Stimulated activated CD8-positive, alpha-beta memory T cell treated with anti-CD3 and anti-CD28 coated beads, Interleukin-7, amount 100 ng/mL, for 4 hours (primary cell): ENCODE measurements at regions not wholly inside any gene's neighbourhood (a gene's known extent, or its start where the extent isn't known, plus 50 kb on each side); places are given as distances from the start of the nearest gene placed in this dataset.

Source experiments
- DNase-seq, 2 donors: peaks; one replicate each; pipeline ENCODE4 v3.0.0-alpha.2; 2020; ENCODE audit warnings: low read depth in 2 of 2

- DNase-seq: no peak
Measured at GRCh38 chr1:56417646-56418045, 161.7 kb downstream of the PLPP3 start.

DNA sequence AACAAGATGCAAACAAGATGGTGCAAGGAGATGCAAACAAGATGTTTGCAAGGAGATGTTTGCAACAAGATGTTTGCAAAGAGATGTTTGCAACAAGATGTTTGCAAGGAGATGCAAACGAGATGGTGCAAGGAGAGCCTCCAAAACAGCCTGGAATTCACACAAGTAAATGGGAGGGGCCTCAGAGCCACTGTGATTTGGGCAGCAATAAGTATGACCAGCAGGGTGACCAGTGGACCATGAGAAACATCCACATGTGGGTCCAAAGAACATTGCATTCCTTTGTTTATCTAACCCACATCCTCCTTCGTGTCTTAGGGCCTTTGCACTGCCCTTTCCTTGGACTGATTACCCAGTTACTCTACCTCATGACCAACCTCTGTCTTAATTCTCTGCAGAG lies 162.9 kb downstream of the PLPP3 start:
- DNase-seq: no peak

GRCh38 chr1:56415720-56416119 lies 163.6 kb downstream of the PLPP3 start:
- no peak for DNase-seq

GRCh38 chr1:56415258-56415657 lies 164.1 kb downstream of the PLPP3 start:
- DNase-seq: no peak

DNA sequence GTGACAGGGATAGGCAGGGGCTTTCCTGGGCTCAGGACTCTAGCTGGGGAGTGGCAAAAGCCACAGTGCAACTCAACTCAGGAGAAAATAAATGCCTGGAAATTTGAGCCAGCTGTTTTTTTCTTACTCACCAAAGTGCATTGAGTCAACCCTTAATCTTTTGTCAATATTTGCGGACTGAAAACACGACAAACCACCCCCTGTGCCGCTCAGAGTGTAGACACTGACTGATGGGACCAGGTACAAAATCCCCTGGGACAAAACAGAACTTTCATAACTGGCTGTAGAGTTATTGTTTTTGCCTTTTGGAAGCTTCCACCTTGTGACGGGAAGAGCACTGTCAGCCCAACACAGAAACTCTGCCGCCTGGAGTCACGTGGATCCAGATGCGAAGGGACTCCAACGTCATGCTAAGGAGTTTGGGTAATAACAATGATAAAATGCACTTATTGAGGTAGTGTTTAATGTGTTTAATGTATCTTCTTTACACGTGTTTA lies 164.6 kb downstream of the PLPP3 start:
- no peak for DNase-seq

GRCh38 chr1:56413671-56414199 lies 165.6 kb downstream of the PLPP3 start:
- no peak for DNase-seq

- DNase-seq: no peak
Measured at GRCh38 chr1:56411484-56412180, 167.7 kb downstream of the PLPP3 start.

GRCh38 chr1:56411021-56411420 lies 168.3 kb downstream of the PLPP3 start:
- no peak for DNase-seq

- no peak for DNase-seq
Measured at GRCh38 chr1:56410405-56410804, 169.0 kb downstream of the PLPP3 start.

DNA sequence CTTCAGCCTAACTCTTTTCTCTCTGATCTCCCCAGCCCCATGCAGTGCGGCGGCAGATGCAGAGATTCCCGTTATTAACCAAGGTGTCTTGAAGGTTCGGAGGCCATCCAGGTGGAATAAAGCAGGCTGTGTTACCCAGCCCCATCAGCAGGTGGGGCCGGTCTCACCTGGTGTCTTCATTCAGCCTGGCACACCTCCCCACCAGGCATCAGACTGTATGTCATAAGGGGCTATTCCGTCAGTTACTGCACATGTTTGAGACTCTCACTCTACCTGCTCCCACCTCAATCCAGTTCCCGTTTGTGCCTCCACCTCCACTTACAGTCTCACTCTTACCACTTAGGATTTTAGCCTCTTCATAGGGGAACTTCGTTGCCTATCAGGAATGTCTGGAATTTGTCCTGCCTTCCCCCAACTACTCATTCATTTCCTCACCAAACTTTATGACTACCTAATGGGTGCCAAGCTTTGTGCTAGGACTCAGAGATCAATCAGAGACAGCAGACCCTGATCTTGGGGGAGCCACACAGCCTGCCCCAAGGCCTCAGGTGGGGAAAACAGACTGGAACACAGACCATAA lies 170.2 kb downstream of the PLPP3 start:
- no peak for DNase-seq

- DNase-seq: no peak
Measured at GRCh38 chr1:56406821-56407220, 172.5 kb downstream of the PLPP3 start.

DNA sequence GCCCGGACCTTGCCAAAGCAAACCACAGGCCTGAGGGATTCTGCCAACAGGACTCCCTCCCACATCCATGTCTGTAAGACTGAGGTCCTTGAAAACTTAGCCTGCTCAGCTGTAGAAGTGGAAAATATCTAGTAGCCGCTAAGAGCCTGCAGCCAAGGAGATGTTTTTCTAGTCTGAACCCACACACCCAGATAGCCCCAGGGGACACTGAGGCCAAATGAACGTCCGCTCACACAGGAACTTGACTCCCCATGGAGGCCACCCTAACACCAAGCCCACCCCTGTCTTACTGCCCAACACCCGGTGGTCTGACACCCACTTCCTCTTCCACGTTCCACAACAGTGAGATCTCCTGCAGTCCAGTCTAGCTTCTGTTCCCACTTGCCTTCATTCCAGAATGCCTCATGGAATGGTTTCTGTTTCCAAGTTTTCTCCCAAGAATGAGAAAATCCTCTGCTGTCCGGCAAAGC lies 174.8 kb downstream of the PLPP3 start:
- no peak for DNase-seq

- DNase-seq: no peak
Measured at GRCh38 chr1:56404066-56404465, 175.3 kb downstream of the PLPP3 start.

- no peak for DNase-seq
Measured at GRCh38 chr1:56403321-56403720, 176.0 kb downstream of the PLPP3 start.

DNA sequence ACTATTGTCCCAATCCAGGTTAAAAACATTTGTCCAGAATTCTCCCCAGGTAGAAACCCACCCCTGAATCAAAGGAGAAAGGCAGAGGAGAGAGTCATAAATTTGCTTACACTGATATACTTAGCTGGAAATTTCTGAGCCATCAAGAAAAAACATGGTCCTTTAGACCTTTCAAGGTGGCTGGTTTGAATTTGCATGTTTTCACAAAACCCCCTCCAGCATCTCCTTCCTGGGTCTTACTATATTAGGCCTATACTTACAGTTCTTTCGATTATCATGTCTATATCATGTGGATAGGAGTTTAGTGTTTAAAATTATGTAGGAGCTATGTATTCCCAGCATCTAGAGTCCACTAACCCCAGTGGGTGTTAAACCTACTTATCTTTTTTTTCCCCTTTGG lies 178.2 kb downstream of the PLPP3 start:
- no peak for DNase-seq

DNA sequence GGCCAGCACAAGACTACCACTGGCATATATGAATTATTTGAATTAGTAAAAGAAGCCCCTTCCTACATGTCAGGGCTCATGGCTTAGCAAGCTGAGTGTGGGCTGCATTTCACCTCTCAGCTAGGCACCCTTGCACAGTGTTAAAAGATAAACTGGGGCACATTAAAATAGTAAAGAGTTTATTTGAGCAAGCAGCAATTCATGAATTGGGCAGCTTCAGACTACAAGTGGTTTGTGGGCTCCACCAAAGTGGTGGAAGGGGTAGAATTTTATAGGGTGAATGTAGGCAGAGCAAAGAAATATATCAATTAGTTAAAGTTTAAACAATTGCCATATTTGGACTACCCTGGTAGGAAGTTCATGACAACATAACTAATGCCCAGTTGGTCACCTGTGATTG lies 178.8 kb downstream of the PLPP3 start:
- no peak for DNase-seq

GRCh38 chr1:56399795-56400194 lies 179.6 kb downstream of the PLPP3 start:
- DNase-seq: no peak

- no peak for DNase-seq
Measured at GRCh38 chr1:56399326-56399725, 180.0 kb downstream of the PLPP3 start.

DNA sequence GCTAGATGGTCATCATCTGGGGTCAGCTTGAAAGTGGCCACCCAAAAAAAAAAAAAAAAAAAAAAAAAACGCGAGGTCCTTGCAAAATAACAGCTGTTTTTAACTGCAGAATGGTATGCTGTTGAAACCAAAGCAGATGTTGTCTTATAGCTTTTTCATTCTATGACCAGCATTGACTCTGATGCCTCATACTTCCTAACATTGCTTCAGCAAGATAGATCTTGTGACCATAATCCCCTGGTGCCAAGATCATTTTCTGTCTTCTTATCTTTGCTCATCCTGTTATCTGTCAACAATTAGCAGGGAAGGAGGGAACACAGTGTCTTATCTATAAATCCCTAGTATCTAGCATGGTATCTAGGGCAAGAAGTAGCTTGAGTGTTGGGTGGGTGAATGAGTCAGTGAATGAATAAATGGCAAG lies 181.5 kb downstream of the PLPP3 start:
- no peak for DNase-seq

GRCh38 chr1:56397409-56397808 lies 182.0 kb downstream of the PLPP3 start:
- no peak for DNase-seq

GRCh38 chr1:56396581-56396980 lies 182.8 kb downstream of the PLPP3 start:
- no peak for DNase-seq

GRCh38 chr1:56395776-56396175 lies 183.6 kb downstream of the PLPP3 start:
- DNase-seq: no peak

DNA sequence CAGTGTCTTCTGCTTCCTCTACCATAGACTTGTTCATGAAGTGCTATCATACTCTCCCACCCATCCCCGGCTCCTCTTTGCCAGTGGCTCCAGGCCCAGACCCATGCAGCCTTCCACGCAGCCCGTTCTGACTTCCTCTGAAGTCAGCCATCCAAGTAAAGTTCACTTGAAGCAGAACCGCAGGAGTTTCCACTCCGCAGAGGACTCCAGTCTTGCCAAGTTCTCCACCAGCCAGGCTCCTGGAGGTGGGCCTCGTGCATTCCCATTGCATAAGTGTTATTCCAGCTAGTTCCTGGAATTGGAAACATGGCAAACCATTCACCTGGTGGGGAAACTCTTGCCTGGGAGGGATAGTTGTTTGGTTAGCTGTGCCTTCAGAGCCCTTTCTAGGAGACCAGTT lies 185.1 kb downstream of the PLPP3 start:
- no peak for DNase-seq
